NT2/D1 (cell line): ENCODE measurements at regions not wholly inside any gene's neighbourhood (a gene's known extent, or its start where the extent isn't known, plus 50 kb on each side); places are given as distances from the start of the nearest gene placed in this dataset.

Experiments
- YY1 ChIP-seq: IDR thresholded peaks from 2 replicates; pipeline ENCODE4 v1.6.1; 2011; ENCODE audit not compliant: insufficient read length, insufficient read depth
- ZNF274 ChIP-seq: IDR thresholded peaks from 2 replicates; pipeline ENCODE4 v1.6.1; 2011; ENCODE audit warnings: mild to moderate bottlenecking, low read depth, low read length

DNA sequence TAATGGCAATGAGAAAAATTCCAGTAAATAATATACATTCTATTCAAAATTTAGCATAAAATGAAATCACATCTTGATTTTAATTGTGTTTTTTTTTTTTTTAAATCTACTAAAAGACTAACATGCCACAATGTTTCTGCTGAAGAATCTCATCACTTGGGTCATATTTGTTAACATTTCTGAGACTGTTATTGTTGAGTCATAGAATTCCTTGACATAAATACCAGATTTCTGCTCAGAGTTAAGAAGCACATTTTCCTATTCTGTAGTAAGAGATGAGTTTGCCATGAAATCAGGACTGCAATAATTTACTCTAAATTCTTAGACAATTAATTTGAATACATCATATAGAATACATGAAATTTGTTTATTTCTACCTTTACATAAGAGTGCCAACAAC is 154.9 kb upstream of the KYNU start:
- TF ChIP-seq ZNF274, result no peak
- TF ChIP-seq YY1, result no peak
